HG02981 (cell line): ENCODE measurements at regions not wholly inside any gene's neighbourhood (a gene's known extent, or its start where the extent isn't known, plus 50 kb on each side); places are given as distances from the start of the nearest gene placed in this dataset.

ENCODE experiments used
- ATAC-seq: cut with Tn5 transposase; IDR thresholded peaks from one replicate; pipeline ENCODE4 v1.9.1; 2021; ENCODE audit warnings: mild to moderate bottlenecking, moderate library complexity; ENCODE audit not compliant: unreplicated experiment

GRCh38 chr10:113434315-113434714 is 118.5 kb upstream of the HABP2 start:
- ATAC-seq = no peak

- no peak for ATAC-seq
Measured at GRCh38 chr10:113434950-113435349, 117.9 kb upstream of the HABP2 start.

- ATAC-seq = no peak
Measured at GRCh38 chr10:113435881-113436280, 117.0 kb upstream of the HABP2 start.

- no peak for ATAC-seq
Measured at GRCh38 chr10:113436851-113437250, 116.0 kb upstream of the HABP2 start.

- no peak for ATAC-seq
Measured at GRCh38 chr10:113438652-113439051, 114.2 kb upstream of the HABP2 start.

- no peak for ATAC-seq
Measured at GRCh38 chr10:113441220-113441619, 111.6 kb upstream of the HABP2 start.

GRCh38 chr10:113441686-113442270 is 111.1 kb upstream of the HABP2 start:
- ATAC-seq = no peak

- no peak for ATAC-seq
Measured at GRCh38 chr10:113442336-113442735, 110.5 kb upstream of the HABP2 start.

- no peak for ATAC-seq
Measured at GRCh38 chr10:113443141-113443925, 109.5 kb upstream of the HABP2 start.

GRCh38 chr10:113444766-113445365 is 108.0 kb upstream of the HABP2 start:
- no peak for ATAC-seq

GRCh38 chr10:113445736-113446135 is 107.1 kb upstream of the HABP2 start:
- no peak for ATAC-seq

- ATAC-seq = no peak
Measured at GRCh38 chr10:113446739-113447138, 106.1 kb upstream of the HABP2 start.

GRCh38 chr10:113447278-113447677 is 105.6 kb upstream of the HABP2 start:
- ATAC-seq = no peak

- no peak for ATAC-seq
Measured at GRCh38 chr10:113449006-113449695, 103.7 kb upstream of the HABP2 start.

- no peak for ATAC-seq
Measured at GRCh38 chr10:113450046-113450804, 102.6 kb upstream of the HABP2 start.

- no peak for ATAC-seq
Measured at GRCh38 chr10:113450906-113451305, 101.9 kb upstream of the HABP2 start.

- no peak for ATAC-seq
Measured at GRCh38 chr10:113452146-113452845, 100.6 kb upstream of the HABP2 start.

- no peak for ATAC-seq
Measured at GRCh38 chr10:113453351-113453750, 99.5 kb upstream of the HABP2 start.

- ATAC-seq = no peak
Measured at GRCh38 chr10:113454341-113455061, 98.4 kb upstream of the HABP2 start.

GRCh38 chr10:113455947-113456346 is 96.9 kb upstream of the HABP2 start:
- no peak for ATAC-seq
